Activated T-cell treated with anti-CD3 and anti-CD28 coated beads for 1 hour (primary cell): ENCODE measurements at regions not wholly inside any gene's neighbourhood (a gene's known extent, or its start where the extent isn't known, plus 50 kb on each side); places are given as distances from the start of the nearest gene placed in this dataset.

Source experiments
- DNase-seq: peaks from one replicate; pipeline ENCODE4 v3.0.0-alpha.2; 2020; ENCODE audit warnings: low read depth

GRCh38 chr2:219692521-219692920, 65.1 kb downstream of the SLC4A3 start:
- DNase-seq = no peak

GRCh38 chr2:219695145-219695709, 67.8 kb downstream of the SLC4A3 start:
- no peak for DNase-seq

- no peak for DNase-seq
Measured at GRCh38 chr2:219697811-219698747, 70.6 kb downstream of the SLC4A3 start.

- DNase-seq = no peak
Measured at GRCh38 chr2:219698748-219699439, 71.5 kb downstream of the SLC4A3 start.

- no peak for DNase-seq
Measured at GRCh38 chr2:219699440-219699821, 72.0 kb downstream of the SLC4A3 start.

- DNase-seq = no peak
Measured at GRCh38 chr2:219701847-219702634, 74.6 kb downstream of the SLC4A3 start.

GRCh38 chr2:219702796-219703545, 75.5 kb downstream of the SLC4A3 start:
- DNase-seq = no peak

- DNase-seq = no peak
Measured at GRCh38 chr2:219704878-219705277, 77.4 kb downstream of the SLC4A3 start.

- no peak for DNase-seq
Measured at GRCh38 chr2:219706823-219707281, 79.4 kb downstream of the SLC4A3 start.

- no peak for DNase-seq
Measured at GRCh38 chr2:219707496-219708285, 80.3 kb downstream of the SLC4A3 start.

GRCh38 chr2:219709331-219709761, 81.9 kb downstream of the SLC4A3 start:
- no peak for DNase-seq

- no peak for DNase-seq
Measured at GRCh38 chr2:219713110-219713509, 85.7 kb downstream of the SLC4A3 start.

- DNase-seq = no peak
Measured at GRCh38 chr2:219714681-219715400, 87.4 kb downstream of the SLC4A3 start.

GRCh38 chr2:219718066-219718465, 90.6 kb downstream of the SLC4A3 start:
- DNase-seq = no peak

GRCh38 chr2:219719521-219719920, 92.1 kb downstream of the SLC4A3 start:
- DNase-seq = no peak

GRCh38 chr2:219720956-219721355, 93.5 kb downstream of the SLC4A3 start:
- DNase-seq = no peak

- no peak for DNase-seq
Measured at GRCh38 chr2:219722276-219722879, 94.9 kb downstream of the SLC4A3 start.

GRCh38 chr2:219723311-219723710, 95.9 kb downstream of the SLC4A3 start:
- no peak for DNase-seq

GRCh38 chr2:219724628-219725027, 97.2 kb downstream of the SLC4A3 start:
- DNase-seq = no peak
